ENCODE measurements at regions not wholly inside any gene's neighbourhood (a gene's known extent, or its start where the extent isn't known, plus 50 kb on each side); places are given as distances from the start of the nearest gene placed in this dataset.

DNA sequence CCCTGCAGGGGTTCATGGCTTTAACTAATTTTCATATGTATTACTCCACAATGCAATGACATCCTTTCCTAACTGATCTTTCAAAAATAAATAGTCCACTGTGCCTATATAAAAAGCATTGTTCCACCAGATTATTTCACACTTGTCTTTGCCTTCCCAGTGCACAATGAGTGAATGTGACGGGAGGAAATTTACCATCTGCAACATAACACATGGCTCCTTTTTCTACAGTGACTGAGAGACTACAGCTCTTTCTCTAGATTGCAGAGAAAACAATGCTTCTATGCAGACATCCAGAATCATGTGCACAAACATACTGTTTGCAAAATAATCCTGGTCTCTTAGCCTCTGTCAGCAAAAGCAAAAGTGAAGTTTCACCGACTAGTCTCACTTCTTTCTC lies 483.7 kb upstream of the PIK3R1 start (continued):
- TF ChIP-seq CHD1 (IDR thresholded peaks at IDR 0.05; ENCODE audit: low read depth, low read length) (no peak), ZBED1 (IDR thresholded peaks at IDR 0.05; ENCODE audit: borderline replicate concordance) (no peak), MTA2 (IDR thresholded peaks at IDR 0.05; ENCODE audit: low read depth) (no peak), GABPA (IDR thresholded peaks at IDR 0.05; ENCODE audit: low read depth) (no peak)

DNA sequence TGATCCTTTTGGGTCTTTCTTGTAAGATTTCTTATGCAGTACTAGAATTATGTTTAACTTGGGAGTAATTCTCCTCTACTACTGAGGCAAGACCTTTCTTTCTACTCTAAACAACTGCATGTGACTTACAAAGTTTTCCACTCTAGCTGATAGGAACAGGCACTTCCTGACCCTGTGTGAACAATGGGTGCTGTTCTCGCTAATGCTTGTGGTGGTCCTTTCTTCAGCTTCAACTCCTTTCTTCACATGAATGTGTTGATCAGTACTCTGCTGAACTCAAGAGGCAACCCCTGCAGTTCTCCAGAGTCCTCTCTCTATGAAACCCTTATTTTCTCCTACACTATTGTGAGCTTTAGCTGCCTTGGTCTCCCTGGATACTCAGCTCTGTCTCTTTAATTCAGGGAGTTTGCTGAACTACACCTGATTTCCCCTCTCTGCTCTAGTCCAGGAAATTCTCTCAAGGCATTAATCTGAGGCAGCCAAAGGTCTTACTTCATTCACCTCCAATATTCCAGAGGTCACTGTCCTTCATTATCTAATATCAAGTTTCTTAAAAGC lies 484.6 kb upstream of the PIK3R1 start:
- H3K79me2 ChIP-seq (ENCODE audit: control insufficient read depth, insufficient read depth, low read length): no peaks in the 10 kb centered on the region
- DNase-seq (ENCODE audit: low read depth, low spot score): no peak
- H3K9ac ChIP-seq (ENCODE audit: control insufficient read depth, insufficient read depth, low read length): no peak overlapping the region
- H3K4me2 ChIP-seq (ENCODE audit: control insufficient read depth, insufficient read depth): no peak overlapping the region
- TF ChIP-seq POLR2A (IDR thresholded peaks at IDR 0.05; ENCODE audit: low read depth, low read length): no peak
- no peak overlapping the region for H3K27ac ChIP-seq (ENCODE audit: control insufficient read depth, insufficient read depth)
- no peak for FAIRE-seq
- intact Hi-C loops (cut with micrococcal nuclease; ENCODE audit: unreplicated experiment) (no loop called here), in situ Hi-C loops (cut with MboI) (no loop called here)
- POLR2A ChIA-PET: no interaction called here
- SMC1A ChIA-PET (ENCODE audit: uncharacterized antibody, unreplicated experiment): interaction anchor here (1.5 kb wide), 1 partner anchor 42 kb away, joined by 4 read pairs; no protein-coding TSS in a partner anchor
- RAD21 ChIA-PET (ENCODE audit: unreplicated experiment): no interaction called here
- CTCF ChIA-PET: no interaction called here
- WGBS (ENCODE audit: insufficient coverage, insufficient replicate concordance, low lambda C conversion rate, missing lambda C conversion rate): 79% methylated on average over 1 of the region's 1 CpG
- no peak overlapping the region for H2AFZ ChIP-seq (ENCODE audit: control insufficient read depth, low read depth, low read length)
- no peaks in the 10 kb centered on the region for H3K27me3 ChIP-seq (replicated peaks in 1 of 2; ENCODE audit: control insufficient read depth in 2 of 2, insufficient read depth in 2 of 2, low read length in 1 of 2)
- H3K4me3 ChIP-seq: no peak overlapping the region
- H3K4me1 ChIP-seq (ENCODE audit: control insufficient read depth, insufficient read depth, low read length): no peaks in the 10 kb centered on the region
- no peaks in the 10 kb centered on the region for H3K9me3 ChIP-seq (replicated peaks; ENCODE audit: control insufficient read depth, insufficient read depth, low read length)
- ATAC-seq: no peak
- H3K36me3 ChIP-seq (ENCODE audit: control insufficient read depth in 2 of 2, insufficient read depth in 2 of 2, low read length in 1 of 2): no peaks in the 10 kb centered on the region
- no TSS peak for BruUV-seq (replicated peaks)
- no peaks in the 10 kb centered on the region for H4K20me1 ChIP-seq (ENCODE audit: control insufficient read depth, insufficient read depth)

DNA sequence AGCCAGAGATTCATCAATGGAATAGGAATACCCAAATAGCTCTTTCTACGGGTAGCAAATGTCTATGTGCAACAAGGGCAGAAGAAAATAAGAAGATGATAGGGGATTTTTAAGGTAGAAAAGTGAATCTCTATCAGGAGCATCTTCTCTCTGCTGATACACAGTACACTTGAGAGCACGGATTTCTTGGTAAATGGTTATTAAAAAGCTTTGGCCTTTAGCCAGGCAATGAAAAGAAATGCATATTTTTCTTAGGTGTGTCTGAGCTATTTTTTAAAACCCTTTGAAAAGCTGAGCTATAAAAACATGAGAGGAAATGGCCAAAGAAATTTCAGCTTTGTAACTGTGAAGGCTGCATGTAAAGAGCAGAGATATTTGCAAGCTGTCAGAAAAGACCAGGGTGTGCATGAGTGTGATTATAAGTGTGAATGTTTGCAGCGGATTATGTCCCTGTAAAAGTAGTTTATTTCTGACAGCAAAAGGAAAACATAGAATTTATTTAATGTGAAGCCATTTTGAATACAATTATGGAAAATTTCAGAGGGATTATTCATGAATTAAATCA lies 487.1 kb upstream of the PIK3R1 start:
- Histone ChIP-seq H4K20me1 (ENCODE audit: control insufficient read depth, insufficient read depth) (no peaks in the 10 kb centered on the region), H3K27ac (ENCODE audit: control insufficient read depth, insufficient read depth) (no peak overlapping the region), H3K9ac (ENCODE audit: control insufficient read depth, insufficient read depth, low read length) (no peak overlapping the region), H3K4me2 (ENCODE audit: control insufficient read depth, insufficient read depth) (no peak overlapping the region), H3K79me2 (ENCODE audit: control insufficient read depth, insufficient read depth, low read length) (no peaks in the 10 kb centered on the region), H3K4me3 (no peak overlapping the region), H2AFZ (ENCODE audit: control insufficient read depth, low read depth, low read length) (no peak overlapping the region), H3K27me3 (replicated peaks in 1 of 2; ENCODE audit: control insufficient read depth in 2 of 2, insufficient read depth in 2 of 2, low read length in 1 of 2) (no peaks in the 10 kb centered on the region), H3K36me3 (ENCODE audit: control insufficient read depth in 2 of 2, insufficient read depth in 2 of 2, low read length in 1 of 2) (no peaks in the 10 kb centered on the region), H3K4me1 (ENCODE audit: control insufficient read depth, insufficient read depth, low read length) (no peaks in the 10 kb centered on the region), H3K9me3 (replicated peaks; ENCODE audit: control insufficient read depth, insufficient read depth, low read length) (no peaks in the 10 kb centered on the region)
- FAIRE-seq (no peak), DNase-seq (ENCODE audit: low read depth, low spot score) (no peak), ATAC-seq (no peak)
- in situ Hi-C loops (cut with MboI): no loop called here
- POLR2A ChIA-PET: no interaction called here
- BruUV-seq (replicated peaks): no TSS peak
- CTCF ChIA-PET: no interaction called here
- RAD21 ChIA-PET (ENCODE audit: unreplicated experiment): no interaction called here
- intact Hi-C loops (cut with micrococcal nuclease; ENCODE audit: unreplicated experiment): no loop called here
- 19% methylated on average over 3 of the region's 3 CpGs for WGBS (ENCODE audit: insufficient coverage, insufficient replicate concordance, low lambda C conversion rate, missing lambda C conversion rate)
- SMC1A ChIA-PET (ENCODE audit: uncharacterized antibody, unreplicated experiment): interaction anchor here (0.7 to 1.1 kb wide), 2 partner anchors 10 to 65 kb away, joined by 3 read pairs; no protein-coding TSS in a partner anchor
- TF ChIP-seq SP1 (IDR thresholded peaks at IDR 0.05; ENCODE audit: low read depth, low read length) (no peak), PAX8 (IDR thresholded peaks at IDR 0.05) (no peak), CEBPB (IDR thresholded peaks at IDR 0.05; ENCODE audit: borderline replicate concordance in 1 of 2, low read depth in 2 of 2, low read length in 2 of 2) (no peak), ETV6 (conservative IDR thresholded peaks at IDR 0.05 in 1 of 2, IDR thresholded peaks at IDR 0.05 in 1 of 2; ENCODE audit: borderline replicate concordance in 1 of 2, low read depth in 1 of 2) (no peak), MYB (IDR thresholded peaks at IDR 0.05; ENCODE audit: borderline replicate concordance, low read depth, low read length) (no peak), BACH1 (IDR thresholded peaks at IDR 0.05; ENCODE audit: borderline replicate concordance) (no peak), HDAC2 (IDR thresholded peaks at IDR 0.05) (no peak), TCF3 (IDR thresholded peaks at IDR 0.05; ENCODE audit: borderline replicate concordance, insufficient read depth, low read depth, low read length) (no peak), STAT3 (IDR thresholded peaks at IDR 0.05; ENCODE audit: low read depth, low read length) (no peak), NR2C1 (IDR thresholded peaks at IDR 0.05) (no peak), SIX5 (IDR thresholded peaks at IDR 0.05; ENCODE audit: low read depth, low read length, severe bottlenecking) (no peak)
- TF ChIP-seq, protein P1, sequence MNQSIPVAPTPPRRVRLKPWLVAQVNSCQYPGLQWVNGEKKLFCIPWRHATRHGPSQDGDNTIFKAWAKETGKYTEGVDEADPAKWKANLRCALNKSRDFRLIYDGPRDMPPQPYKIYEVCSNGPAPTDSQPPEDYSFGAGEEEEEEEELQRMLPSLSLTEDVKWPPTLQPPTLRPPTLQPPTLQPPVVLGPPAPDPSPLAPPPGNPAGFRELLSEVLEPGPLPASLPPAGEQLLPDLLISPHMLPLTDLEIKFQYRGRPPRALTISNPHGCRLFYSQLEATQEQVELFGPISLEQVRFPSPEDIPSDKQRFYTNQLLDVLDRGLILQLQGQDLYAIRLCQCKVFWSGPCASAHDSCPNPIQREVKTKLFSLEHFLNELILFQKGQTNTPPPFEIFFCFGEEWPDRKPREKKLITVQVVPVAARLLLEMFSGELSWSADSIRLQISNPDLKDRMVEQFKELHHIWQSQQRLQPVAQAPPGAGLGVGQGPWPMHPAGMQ (IDR thresholded peaks at IDR 0.05; ENCODE audit: borderline replicate concordance): no peak
